Uterus (tissue), 2 donors: ENCODE measurements at regions not wholly inside any gene's neighbourhood (a gene's known extent, or its start where the extent isn't known, plus 50 kb on each side); places are given as distances from the start of the nearest gene placed in this dataset.
"Not testable (repeated sequence)": the region's sequence is repeated elsewhere in the genome, so short reads cannot be mapped to it uniquely, and the experiment has no call there.

Experiments
- POLR2A ChIP-seq, 2 donors: fragments of 450-650 bp; IDR thresholded peaks; one replicate each; pipeline ENCODE4 v1.6.1; 2016; ENCODE audit warnings: antibody characterized with exemption in 2 of 2, mild to moderate bottlenecking in 1 of 2, moderate library complexity in 1 of 2
- TF ChIP-seq, protein P1 (sequence below), 4 experiments: fragments of 200-600 bp in 2 of 4; fragments of 450-650 bp in 2 of 4; sonication (generic) in 2 of 4; IDR thresholded peaks; one replicate each; pipeline ENCODE4 v1.5.1; 2016 to 2019; ENCODE audit warnings: antibody characterized with exemption in 4 of 4, mild to moderate bottlenecking in 2 of 4, moderate library complexity in 1 of 4

DNA sequence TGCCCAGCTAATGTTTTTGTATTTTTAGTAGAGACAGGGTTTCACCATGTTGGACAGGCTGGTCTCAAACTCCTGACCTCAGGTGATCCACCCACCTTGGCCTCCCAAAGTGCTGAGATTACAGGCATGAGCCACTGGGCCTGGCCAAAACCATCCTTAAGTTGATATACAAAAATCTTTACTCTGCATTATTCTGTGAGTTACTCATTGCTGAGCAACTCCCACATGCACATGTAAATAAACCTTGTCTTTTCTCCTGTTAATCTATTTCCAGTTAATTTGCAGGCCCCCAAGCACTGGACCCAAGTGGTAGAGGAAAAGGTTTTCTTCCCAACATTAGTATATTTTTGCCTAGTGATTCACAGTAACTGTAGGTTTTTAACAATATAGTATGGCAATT is 242.8 kb downstream of the KLF5 start:
- TF ChIP-seq, protein P1, sequence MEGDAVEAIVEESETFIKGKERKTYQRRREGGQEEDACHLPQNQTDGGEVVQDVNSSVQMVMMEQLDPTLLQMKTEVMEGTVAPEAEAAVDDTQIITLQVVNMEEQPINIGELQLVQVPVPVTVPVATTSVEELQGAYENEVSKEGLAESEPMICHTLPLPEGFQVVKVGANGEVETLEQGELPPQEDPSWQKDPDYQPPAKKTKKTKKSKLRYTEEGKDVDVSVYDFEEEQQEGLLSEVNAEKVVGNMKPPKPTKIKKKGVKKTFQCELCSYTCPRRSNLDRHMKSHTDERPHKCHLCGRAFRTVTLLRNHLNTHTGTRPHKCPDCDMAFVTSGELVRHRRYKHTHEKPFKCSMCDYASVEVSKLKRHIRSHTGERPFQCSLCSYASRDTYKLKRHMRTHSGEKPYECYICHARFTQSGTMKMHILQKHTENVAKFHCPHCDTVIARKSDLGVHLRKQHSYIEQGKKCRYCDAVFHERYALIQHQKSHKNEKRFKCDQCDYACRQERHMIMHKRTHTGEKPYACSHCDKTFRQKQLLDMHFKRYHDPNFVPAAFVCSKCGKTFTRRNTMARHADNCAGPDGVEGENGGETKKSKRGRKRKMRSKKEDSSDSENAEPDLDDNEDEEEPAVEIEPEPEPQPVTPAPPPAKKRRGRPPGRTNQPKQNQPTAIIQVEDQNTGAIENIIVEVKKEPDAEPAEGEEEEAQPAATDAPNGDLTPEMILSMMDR (IDR thresholded peaks at IDR 0.05), result not testable (repeated sequence)
- not testable (repeated sequence) for TF ChIP-seq POLR2A (IDR thresholded peaks at IDR 0.05)
